Gastrocnemius medialis (tissue), 4 donors: ENCODE measurements at regions not wholly inside any gene's neighbourhood (a gene's known extent, or its start where the extent isn't known, plus 50 kb on each side); places are given as distances from the start of the nearest gene placed in this dataset.

Source experiments
- ATAC-seq, 2 donors: fragments of 150-250 bp; one replicate each; pipeline ENCODE4 v1.9.1; 2016
- DNase-seq, 2 donors: peaks; one replicate each; pipeline ENCODE4 v3.0.0-alpha.2; 2019
- H3K27ac ChIP-seq, 4 donors: fragments of 200-600 bp; sonication (generic); 1 replicate in 1 of 4; 2 replicates in 3 of 4; pipeline ENCODE4 v1.5.1; 2016 to 2018; ENCODE audit warnings: mild to moderate bottlenecking in 2 of 4, moderate library complexity in 1 of 4
- H3K27me3 ChIP-seq, 3 donors: fragments of 200-600 bp; sonication (generic) in 2 of 3; 1 replicate in 1 of 3; 2 replicates in 2 of 3; pipeline versions ENCODE4 v1.5.1 to v1.6.0; 2016 to 2019; ENCODE audit warnings: mild to moderate bottlenecking in 1 of 3, moderate library complexity in 1 of 3
- H3K36me3 ChIP-seq, 2 donors: fragments of 200-600 bp; sonication (generic) in 1 of 2; one replicate each; pipeline ENCODE4 v1.5.1; 2017 to 2018
- H3K4me1 ChIP-seq, 2 donors: fragments of 200-600 bp; sonication (generic) in 1 of 2; one replicate each; pipeline ENCODE4 v1.5.1; 2016 to 2017; ENCODE audit warnings: mild to moderate bottlenecking in 2 of 2
- H3K4me3 ChIP-seq, 4 donors: fragments of 200-600 bp; sonication (generic) in 3 of 4; 1 replicate in 1 of 4; 2 replicates in 3 of 4; pipeline ENCODE4 v1.5.1; 2016 to 2019; ENCODE audit warnings: mild to moderate bottlenecking in 2 of 4
- H3K9me3 ChIP-seq, 3 donors: fragments of 200-600 bp; sonication (generic) in 2 of 3; 1 replicate in 1 of 3; 2 replicates in 2 of 3; pipeline ENCODE4 v1.5.1; 2016 to 2019
- CTCF ChIP-seq, 5 experiments: fragments of 450-650 bp in 3 of 5; fragments of 200-600 bp in 2 of 5; sonication (generic) in 2 of 5; IDR thresholded peaks in 4 of 5; conservative IDR thresholded peaks in 1 of 5; 1 replicate in 4 of 5; 2 replicates in 1 of 5; pipeline ENCODE4 v1.5.1; 2016 to 2019; ENCODE audit warnings: antibody characterized with exemption in 5 of 5, mild to moderate bottlenecking in 3 of 5, moderate library complexity in 3 of 5
- POLR2A ChIP-seq, 2 donors: fragments of 450-650 bp; IDR thresholded peaks; one replicate each; pipeline ENCODE4 v1.6.1; 2017; ENCODE audit warnings: antibody characterized with exemption in 2 of 2, mild to moderate bottlenecking in 2 of 2, moderate library complexity in 2 of 2
- in situ Hi-C, 4 donors: fragments of 200-750 bp; cut with MboI; loops; one replicate each; pipeline versions ENCODE4 v1.15.0 to v1.8.0; 2017; ENCODE audit warnings: low sequenced_read_pairs in 4 of 4
- intact Hi-C: fragments of 100-400 bp; cut with DNase I; formaldehyde crosslinking; loops from one replicate; pipeline ENCODE4 v1.15.1; 2023; ENCODE audit warnings: low total_unique reads

- Histone ChIP-seq H3K4me1 (no peaks in the 10 kb centered on the region), H3K36me3 (no peaks in the 10 kb centered on the region), H3K4me3 (no peak overlapping the region), H3K9me3 (no peaks in the 10 kb centered on the region), H3K27me3 (no peaks in the 10 kb centered on the region), H3K27ac (no peak overlapping the region)
- in situ Hi-C loops: no loop called here
- TF ChIP-seq POLR2A (IDR thresholded peaks at IDR 0.05): no peak
- TF ChIP-seq CTCF (IDR thresholded peaks at IDR 0.05 in 4 of 5, conservative IDR thresholded peaks at IDR 0.05 in 1 of 5): no peak
- intact Hi-C loops: no loop called here
- DNase-seq (no peak), ATAC-seq (no peak)
These were observed 346.0 kb upstream of the MARCKS start for GRCh38 chr6:113511100-113511499.

DNA sequence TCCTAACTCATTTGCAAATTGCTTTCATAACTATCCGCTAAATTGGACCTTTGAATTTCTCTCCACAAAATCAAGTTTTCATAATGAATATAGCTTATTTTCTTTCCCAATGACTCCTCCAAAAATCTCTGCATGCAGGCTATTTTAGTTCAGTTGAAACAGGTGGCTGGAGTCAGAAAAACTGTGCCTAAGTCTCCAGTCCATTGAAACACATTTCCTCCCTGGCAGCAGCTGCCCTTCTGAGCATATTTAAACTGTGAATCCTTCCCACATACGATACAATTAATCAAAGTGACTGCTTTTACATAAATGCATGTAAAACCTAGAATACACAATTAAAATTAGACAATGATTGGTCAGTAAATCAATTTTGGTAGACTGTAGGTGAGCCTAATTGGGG lies 344.6 kb upstream of the MARCKS start:
- Histone ChIP-seq H3K9me3 (no peaks in the 10 kb centered on the region), H3K4me1 (no peaks in the 10 kb centered on the region), H3K27ac (no peak overlapping the region), H3K36me3 (no peaks in the 10 kb centered on the region), H3K27me3 (no peaks in the 10 kb centered on the region), H3K4me3 (no peak overlapping the region)
- no peak for DNase-seq
- no peak for ATAC-seq
- intact Hi-C loops: no loop called here
- TF ChIP-seq CTCF (IDR thresholded peaks at IDR 0.05 in 4 of 5, conservative IDR thresholded peaks at IDR 0.05 in 1 of 5) (no peak), POLR2A (IDR thresholded peaks at IDR 0.05) (no peak)
- in situ Hi-C loops: no loop called here

DNA sequence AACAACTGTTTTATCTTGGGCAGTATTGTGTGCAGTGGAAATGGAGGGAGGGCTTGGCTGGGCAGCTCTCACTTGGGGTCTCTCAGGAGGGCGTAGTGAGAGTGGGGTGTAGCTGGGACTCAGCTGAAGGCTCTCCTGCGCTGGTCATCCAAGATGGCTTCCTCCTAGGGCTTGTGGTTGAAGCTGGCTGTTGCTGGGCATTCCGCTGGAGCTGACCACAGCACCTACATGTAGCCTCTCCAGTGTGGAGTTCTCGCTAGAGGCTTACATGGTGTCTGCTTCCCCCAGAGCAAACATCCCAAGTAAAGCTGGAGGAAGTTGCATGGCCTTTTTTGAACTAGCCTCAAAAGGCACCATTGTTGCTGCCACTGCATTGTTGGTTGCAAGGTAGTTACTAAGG lies 344.1 kb upstream of the MARCKS start:
- intact Hi-C loops (no loop called here), in situ Hi-C loops (no loop called here)
- Histone ChIP-seq H3K27ac (no peak overlapping the region), H3K4me3 (no peak overlapping the region), H3K36me3 (no peaks in the 10 kb centered on the region), H3K27me3 (no peaks in the 10 kb centered on the region), H3K9me3 (no peaks in the 10 kb centered on the region), H3K4me1 (no peaks in the 10 kb centered on the region)
- TF ChIP-seq CTCF (IDR thresholded peaks at IDR 0.05 in 4 of 5, conservative IDR thresholded peaks at IDR 0.05 in 1 of 5) (no peak), POLR2A (IDR thresholded peaks at IDR 0.05) (no peak)
- DNase-seq: no peak
- no peak for ATAC-seq

GRCh38 chr6:113522376-113522775 lies 334.8 kb upstream of the MARCKS start:
- Histone ChIP-seq H3K4me1 (no peaks in the 10 kb centered on the region), H3K9me3 (no peaks in the 10 kb centered on the region), H3K27me3 (no peaks in the 10 kb centered on the region), H3K4me3 (no peak overlapping the region), H3K27ac (no peak overlapping the region), H3K36me3 (no peaks in the 10 kb centered on the region)
- ATAC-seq (no peak), DNase-seq (no peak)
- TF ChIP-seq CTCF (IDR thresholded peaks at IDR 0.05 in 4 of 5, conservative IDR thresholded peaks at IDR 0.05 in 1 of 5): no peak
- no peak for TF ChIP-seq POLR2A (IDR thresholded peaks at IDR 0.05)
- in situ Hi-C loops (no loop called here), intact Hi-C loops (no loop called here)

GRCh38 chr6:113524826-113525225 lies 332.3 kb upstream of the MARCKS start:
- DNase-seq (no peak), ATAC-seq (no peak)
- in situ Hi-C loops (no loop called here), intact Hi-C loops (no loop called here)
- no peaks in the 10 kb centered on the region for H3K27me3 ChIP-seq
- H3K27ac ChIP-seq: no peak overlapping the region
- no peaks in the 10 kb centered on the region for H3K36me3 ChIP-seq
- H3K4me1 ChIP-seq: no peaks in the 10 kb centered on the region
- no peak overlapping the region for H3K4me3 ChIP-seq
- TF ChIP-seq POLR2A (IDR thresholded peaks at IDR 0.05): no peak
- TF ChIP-seq CTCF (IDR thresholded peaks at IDR 0.05 in 4 of 5, conservative IDR thresholded peaks at IDR 0.05 in 1 of 5): no peak
- H3K9me3 ChIP-seq: no peaks in the 10 kb centered on the region
